ENCODE measurements at regions not wholly inside any gene's neighbourhood (a gene's known extent, or its start where the extent isn't known, plus 50 kb on each side); places are given as distances from the start of the nearest gene placed in this dataset.

DNA sequence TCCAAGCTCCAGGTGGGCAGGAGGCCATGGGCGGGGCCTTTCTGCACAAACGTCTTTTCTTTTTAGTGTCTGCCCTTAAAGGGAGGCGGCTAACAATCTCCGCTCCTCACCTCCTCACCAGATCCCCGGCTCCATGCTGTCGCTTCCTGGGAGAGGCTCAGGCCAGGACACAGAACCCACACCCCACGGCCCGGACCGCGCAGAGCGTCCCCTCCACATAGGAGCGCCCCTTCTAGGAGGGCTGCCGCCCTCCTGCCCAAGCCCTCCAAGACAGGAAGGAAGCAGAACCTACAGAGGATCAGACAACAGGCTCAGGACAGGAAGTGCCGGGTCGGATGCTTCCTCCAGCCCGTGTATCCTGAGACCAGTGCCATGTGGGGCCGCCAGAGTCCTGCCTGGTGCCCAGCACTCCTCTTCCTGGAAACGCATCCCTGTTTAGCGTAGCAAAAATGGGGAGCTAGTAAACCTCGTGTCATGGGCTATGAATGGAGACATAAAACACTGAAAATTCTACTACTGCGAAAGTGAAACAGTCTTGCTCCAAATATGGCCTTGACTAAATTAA lies 83.2 kb upstream of the ATP10A start:
- Histone ChIP-seq H3K9me3 (ENCODE audit: low read depth) (no peaks in the 10 kb centered on the region), H3K27ac (no peak overlapping the region), H3K9me2 (replicated peaks; ENCODE audit: insufficient read depth) (no peaks in the 10 kb centered on the region), H4K20me1 (ENCODE audit: insufficient read depth, poor library complexity, severe bottlenecking) (no peaks in the 10 kb centered on the region), H3K36me3 (replicated peaks; ENCODE audit: insufficient read depth, low read depth) (no peaks in the 10 kb centered on the region), H3K27me3 (no peaks in the 10 kb centered on the region), H2AFZ (no peak overlapping the region), H3K4me1 (ENCODE audit: insufficient read depth) (no peaks in the 10 kb centered on the region), H3K79me2 (no peaks in the 10 kb centered on the region), H3K4me3 (no peak overlapping the region), H3K4me2 (no peak overlapping the region)
- DNase-seq (ENCODE audit: low spot score), result no peak
- 87% methylated on average over 19 of the region's 21 CpGs for WGBS (ENCODE audit: low lambda C conversion rate, missing lambda C conversion rate)
- TF ChIP-seq EZH2 (IDR thresholded peaks at IDR 0.05; ENCODE audit: borderline replicate concordance) (no peak), EZH2phosphoT487 (IDR thresholded peaks at IDR 0.05; ENCODE audit: low read depth, severe bottlenecking, unreplicated experiment) (no peak), CTCF (IDR thresholded peaks at IDR 0.05; ENCODE audit: poor library complexity) (no peak)

GRCh38 chr15:25944386-25944785 lies 81.3 kb upstream of the ATP10A start:
- H3K79me2 ChIP-seq, result no peaks in the 10 kb centered on the region
- no peaks in the 10 kb centered on the region for H3K9me2 ChIP-seq (replicated peaks; ENCODE audit: insufficient read depth)
- no peak overlapping the region for H3K4me3 ChIP-seq
- H2AFZ ChIP-seq, result no peak overlapping the region
- H3K9me3 ChIP-seq (ENCODE audit: low read depth), result no peaks in the 10 kb centered on the region
- DNase-seq (ENCODE audit: low spot score), result no peak
- no peak overlapping the region for H3K27ac ChIP-seq
- H4K20me1 ChIP-seq (ENCODE audit: insufficient read depth, poor library complexity, severe bottlenecking), result no peaks in the 10 kb centered on the region
- H3K36me3 ChIP-seq (replicated peaks; ENCODE audit: insufficient read depth, low read depth), result no peaks in the 10 kb centered on the region
- H3K4me2 ChIP-seq, result no peak overlapping the region
- no peaks in the 10 kb centered on the region for H3K27me3 ChIP-seq
- TF ChIP-seq CTCF (IDR thresholded peaks at IDR 0.05; ENCODE audit: poor library complexity) (no peak), EZH2phosphoT487 (IDR thresholded peaks at IDR 0.05; ENCODE audit: low read depth, severe bottlenecking, unreplicated experiment) (no peak), EZH2 (IDR thresholded peaks at IDR 0.05; ENCODE audit: borderline replicate concordance) (no peak)
- 97% methylated on average over 15 of the region's 17 CpGs for WGBS (ENCODE audit: low lambda C conversion rate, missing lambda C conversion rate)
- no peaks in the 10 kb centered on the region for H3K4me1 ChIP-seq (ENCODE audit: insufficient read depth)

GRCh38 chr15:25943831-25944230 lies 80.7 kb upstream of the ATP10A start:
- H3K4me2 ChIP-seq, result no peak overlapping the region
- WGBS (ENCODE audit: low lambda C conversion rate, missing lambda C conversion rate), result 75% methylated on average over 9 of the region's 9 CpGs
- TF ChIP-seq EZH2 (IDR thresholded peaks at IDR 0.05; ENCODE audit: borderline replicate concordance) (no peak), EZH2phosphoT487 (IDR thresholded peaks at IDR 0.05; ENCODE audit: low read depth, severe bottlenecking, unreplicated experiment) (no peak), CTCF (IDR thresholded peaks at IDR 0.05; ENCODE audit: poor library complexity) (no peak)
- H3K4me3 ChIP-seq, result no peak overlapping the region
- H3K4me1 ChIP-seq (ENCODE audit: insufficient read depth), result no peaks in the 10 kb centered on the region
- H3K79me2 ChIP-seq, result no peaks in the 10 kb centered on the region
- no peak for DNase-seq (ENCODE audit: low spot score)
- no peak overlapping the region for H3K27ac ChIP-seq
- no peaks in the 10 kb centered on the region for H4K20me1 ChIP-seq (ENCODE audit: insufficient read depth, poor library complexity, severe bottlenecking)
- H3K27me3 ChIP-seq, result no peaks in the 10 kb centered on the region
- H3K9me2 ChIP-seq (replicated peaks; ENCODE audit: insufficient read depth), result no peaks in the 10 kb centered on the region
- H3K9me3 ChIP-seq (ENCODE audit: low read depth), result no peaks in the 10 kb centered on the region
- H2AFZ ChIP-seq, result no peak overlapping the region
- H3K36me3 ChIP-seq (replicated peaks; ENCODE audit: insufficient read depth, low read depth), result no peaks in the 10 kb centered on the region

DNA sequence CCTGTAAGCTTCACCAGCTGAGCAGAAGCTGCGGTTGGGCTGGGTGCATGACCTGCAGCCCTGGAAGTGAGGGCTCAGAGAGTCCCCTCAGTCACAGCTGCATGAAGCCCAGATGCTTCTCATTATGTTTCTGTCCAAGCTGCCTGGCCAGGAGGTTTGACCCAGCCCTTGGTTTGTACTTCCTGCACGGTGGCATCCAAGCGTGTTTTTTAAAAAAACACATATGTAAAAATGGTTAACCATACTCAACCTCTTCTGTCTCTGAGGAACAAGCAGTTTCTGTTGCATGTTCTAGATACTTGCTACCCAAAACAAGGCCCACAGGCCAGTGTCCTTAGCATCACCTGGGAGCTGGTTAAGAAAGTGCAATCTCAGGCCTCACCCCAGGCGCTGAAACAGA lies 76.0 kb upstream of the ATP10A start:
- Histone ChIP-seq H4K20me1 (ENCODE audit: insufficient read depth, poor library complexity, severe bottlenecking) (no peaks in the 10 kb centered on the region), H3K9me3 (ENCODE audit: low read depth) (no peaks in the 10 kb centered on the region), H3K9me2 (replicated peaks; ENCODE audit: insufficient read depth) (no peaks in the 10 kb centered on the region), H3K4me3 (no peak overlapping the region), H3K27ac (no peak overlapping the region), H3K27me3 (no peaks in the 10 kb centered on the region), H3K36me3 (replicated peaks; ENCODE audit: insufficient read depth, low read depth) (no peaks in the 10 kb centered on the region), H2AFZ (no peak overlapping the region), H3K4me2 (no peak overlapping the region), H3K79me2 (no peaks in the 10 kb centered on the region), H3K4me1 (ENCODE audit: insufficient read depth) (no peaks in the 10 kb centered on the region)
- 69% methylated on average over 4 of the region's 4 CpGs for WGBS (ENCODE audit: low lambda C conversion rate, missing lambda C conversion rate)
- TF ChIP-seq EZH2 (IDR thresholded peaks at IDR 0.05; ENCODE audit: borderline replicate concordance) (no peak), EZH2phosphoT487 (IDR thresholded peaks at IDR 0.05; ENCODE audit: low read depth, severe bottlenecking, unreplicated experiment) (no peak), CTCF (IDR thresholded peaks at IDR 0.05; ENCODE audit: poor library complexity) (no peak)
- DNase-seq (ENCODE audit: low spot score), result no peak

Data from hepatocyte (in vitro differentiated cells).